Endothelial cell of hepatic sinusoid (primary cell): ENCODE measurements at regions not wholly inside any gene's neighbourhood (a gene's known extent, or its start where the extent isn't known, plus 50 kb on each side); places are given as distances from the start of the nearest gene placed in this dataset.
"Not testable (repeated sequence)": the region's sequence is repeated elsewhere in the genome, so short reads cannot be mapped to it uniquely, and the experiment has no call there.

Experiments
- in situ Hi-C: cut with HindIII; loops from 2 replicates; pipeline ENCODE4 v1.10.0; 2017; ENCODE audit warnings: low sequenced_read_pairs

- in situ Hi-C loops: no loop called here
These were observed 379.0 kb upstream of the PDZRN3 start for GRCh38 chr3:74003734-74004133.

GRCh38 chr3:74001436-74001835, 376.7 kb upstream of the PDZRN3 start:
- in situ Hi-C loops: no loop called here

- in situ Hi-C loops: no loop called here
These were observed 376.0 kb upstream of the PDZRN3 start for GRCh38 chr3:74000725-74001124.

GRCh38 chr3:73999501-73999900, 374.8 kb upstream of the PDZRN3 start:
- in situ Hi-C loops: no loop called here

- in situ Hi-C loops: not testable (repeated sequence)
These were observed 365.9 kb upstream of the PDZRN3 start for GRCh38 chr3:73990691-73991090.

- in situ Hi-C loops: no loop called here
These were observed 342.0 kb upstream of the PDZRN3 start for GRCh38 chr3:73966733-73967132.

GRCh38 chr3:73964818-73965217, 340.1 kb upstream of the PDZRN3 start:
- in situ Hi-C loops: no loop called here

- in situ Hi-C loops: no loop called here
These were observed 330.8 kb upstream of the PDZRN3 start for GRCh38 chr3:73955494-73956070.

- in situ Hi-C loops: no loop called here
These were observed 329.8 kb upstream of the PDZRN3 start for GRCh38 chr3:73954506-73954905.

GRCh38 chr3:73952781-73953180, 328.0 kb upstream of the PDZRN3 start:
- in situ Hi-C loops: no loop called here

GRCh38 chr3:73950865-73951558, 326.3 kb upstream of the PDZRN3 start:
- in situ Hi-C loops: no loop called here

GRCh38 chr3:73945541-73945940, 320.8 kb upstream of the PDZRN3 start:
- in situ Hi-C loops: no loop called here

- in situ Hi-C loops: no loop called here
These were observed 315.2 kb upstream of the PDZRN3 start for GRCh38 chr3:73939985-73940384.

- in situ Hi-C loops: no loop called here
These were observed 308.8 kb upstream of the PDZRN3 start for GRCh38 chr3:73933585-73933984.

GRCh38 chr3:73927203-73927570, 302.4 kb upstream of the PDZRN3 start:
- in situ Hi-C loops: no loop called here

- in situ Hi-C loops: no loop called here
These were observed 301.8 kb upstream of the PDZRN3 start for GRCh38 chr3:73926360-73927202.

GRCh38 chr3:73925011-73925410, 300.3 kb upstream of the PDZRN3 start:
- in situ Hi-C loops: no loop called here

GRCh38 chr3:73924048-73924447, 299.3 kb upstream of the PDZRN3 start:
- in situ Hi-C loops: no loop called here

GRCh38 chr3:73917643-73918042, 292.9 kb upstream of the PDZRN3 start:
- in situ Hi-C loops: no loop called here

- in situ Hi-C loops: no loop called here
These were observed 291.1 kb upstream of the PDZRN3 start for GRCh38 chr3:73915886-73916285.

GRCh38 chr3:73908218-73908617, 283.5 kb upstream of the PDZRN3 start:
- in situ Hi-C loops: no loop called here

GRCh38 chr3:73901686-73902085, 276.9 kb upstream of the PDZRN3 start:
- in situ Hi-C loops: no loop called here
